HG03354 (cell line): ENCODE measurements at regions not wholly inside any gene's neighbourhood (a gene's known extent, or its start where the extent isn't known, plus 50 kb on each side); places are given as distances from the start of the nearest gene placed in this dataset.

Source experiments
- ATAC-seq: cut with Tn5 transposase; IDR thresholded peaks from one replicate; pipeline ENCODE4 v1.9.1; 2021; ENCODE audit warnings: mild to moderate bottlenecking; ENCODE audit not compliant: unreplicated experiment, poor library complexity, severe bottlenecking

DNA sequence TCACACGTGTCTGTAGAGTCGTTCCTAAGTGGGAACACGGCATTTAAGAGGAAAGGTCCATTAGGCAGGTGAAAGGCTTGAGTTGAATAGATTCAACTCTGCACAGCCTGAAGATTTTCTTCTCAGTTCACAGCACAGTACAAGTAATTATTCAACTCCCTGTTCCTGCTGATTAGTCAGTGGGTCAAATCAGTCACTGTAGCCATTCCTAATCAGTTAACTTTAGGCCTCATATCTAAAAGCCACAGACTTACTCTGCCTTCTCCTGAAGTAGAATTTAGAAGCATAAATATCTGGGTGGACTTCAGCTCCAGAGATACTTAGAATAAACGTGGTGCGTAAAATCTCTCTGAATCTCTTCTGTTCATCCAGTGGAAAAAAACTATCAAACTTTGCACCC, 872.4 kb downstream of the C6orf118 start:
- ATAC-seq = no peak

DNA sequence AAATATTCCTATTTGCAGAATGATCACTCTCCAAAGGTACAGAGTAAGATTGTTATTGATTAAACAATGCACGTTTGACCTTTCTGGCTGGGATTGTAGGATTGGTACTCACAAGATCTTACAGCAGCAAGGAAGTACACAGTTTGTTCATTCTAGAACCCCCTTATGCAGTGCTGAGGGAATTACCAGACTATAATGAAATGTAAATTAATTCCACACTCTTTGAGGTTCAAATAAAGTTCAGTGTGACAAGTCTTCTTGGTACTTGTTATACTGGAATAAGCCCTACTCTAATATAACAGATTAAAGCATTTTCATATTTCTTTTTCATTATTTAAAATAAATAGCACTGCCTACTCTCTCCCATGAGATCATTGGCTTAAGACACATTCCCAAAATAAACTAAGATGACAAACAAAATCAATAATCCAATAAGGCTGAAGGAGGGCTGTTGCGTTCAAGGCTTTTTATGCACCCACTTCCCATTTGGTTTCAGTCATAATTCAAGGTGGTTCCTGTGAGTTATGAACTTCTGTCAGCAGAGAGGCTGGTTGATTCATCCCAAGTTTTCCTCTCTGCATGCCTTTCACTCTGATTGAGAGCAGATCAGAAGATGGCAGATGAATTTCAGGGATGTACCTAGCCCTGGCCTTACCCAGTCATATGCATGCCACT, 881.5 kb downstream of the C6orf118 start:
- ATAC-seq = no peak

DNA sequence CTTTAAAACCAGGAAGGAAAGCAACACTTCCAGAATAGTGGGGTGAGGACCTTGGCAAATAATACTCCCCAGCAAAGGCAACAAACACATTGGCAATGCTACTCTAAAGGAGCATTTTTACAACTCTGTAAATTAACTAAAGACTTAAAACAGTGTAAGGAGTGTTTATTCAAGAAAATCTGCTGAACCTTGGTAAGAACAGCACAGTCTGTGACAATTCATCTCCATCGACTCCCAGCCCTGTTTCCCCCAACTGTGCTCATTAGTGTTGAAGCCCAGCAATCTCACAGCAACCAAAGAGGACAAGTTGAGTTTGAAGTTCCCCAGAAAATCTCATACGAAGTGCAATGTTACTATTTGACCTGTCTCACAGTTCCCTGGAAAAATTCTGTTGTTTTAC, 884.9 kb downstream of the C6orf118 start:
- ATAC-seq = no peak

DNA sequence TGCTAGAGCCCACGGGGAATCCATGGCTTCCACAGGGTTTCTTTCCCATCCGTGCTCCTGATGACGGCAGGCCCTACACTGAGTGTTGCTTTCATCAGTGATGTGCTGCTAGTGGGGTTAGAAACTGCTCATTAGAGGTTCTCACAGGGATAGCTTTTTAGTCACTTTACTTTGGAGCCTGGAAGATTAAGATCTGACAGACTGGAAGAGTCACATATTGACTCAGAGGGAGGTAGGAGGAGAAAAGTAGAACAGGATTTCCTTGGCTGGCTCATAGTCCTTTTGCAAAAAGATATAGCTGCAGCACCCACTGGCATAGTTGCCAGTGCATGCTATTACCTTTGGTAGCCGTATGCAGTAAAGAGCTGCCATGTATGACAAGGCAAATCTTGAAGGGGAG, 890.3 kb downstream of the C6orf118 start:
- ATAC-seq = no peak

DNA sequence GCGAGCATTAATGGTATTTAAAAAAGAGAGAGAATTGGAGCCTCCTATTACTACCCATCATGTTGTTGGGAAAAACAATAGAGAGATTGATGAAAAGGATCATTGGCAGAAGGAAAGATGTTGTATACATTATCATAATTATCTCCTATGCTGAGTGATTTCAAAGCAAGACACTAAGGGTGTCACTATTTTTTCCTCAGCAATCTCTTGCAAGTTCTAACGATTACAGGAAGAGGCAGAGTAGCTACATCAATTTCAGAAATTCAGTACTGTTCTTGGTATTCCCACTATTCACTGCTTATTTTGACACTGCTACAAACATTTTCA, 891.2 kb downstream of the C6orf118 start:
- no peak for ATAC-seq

DNA sequence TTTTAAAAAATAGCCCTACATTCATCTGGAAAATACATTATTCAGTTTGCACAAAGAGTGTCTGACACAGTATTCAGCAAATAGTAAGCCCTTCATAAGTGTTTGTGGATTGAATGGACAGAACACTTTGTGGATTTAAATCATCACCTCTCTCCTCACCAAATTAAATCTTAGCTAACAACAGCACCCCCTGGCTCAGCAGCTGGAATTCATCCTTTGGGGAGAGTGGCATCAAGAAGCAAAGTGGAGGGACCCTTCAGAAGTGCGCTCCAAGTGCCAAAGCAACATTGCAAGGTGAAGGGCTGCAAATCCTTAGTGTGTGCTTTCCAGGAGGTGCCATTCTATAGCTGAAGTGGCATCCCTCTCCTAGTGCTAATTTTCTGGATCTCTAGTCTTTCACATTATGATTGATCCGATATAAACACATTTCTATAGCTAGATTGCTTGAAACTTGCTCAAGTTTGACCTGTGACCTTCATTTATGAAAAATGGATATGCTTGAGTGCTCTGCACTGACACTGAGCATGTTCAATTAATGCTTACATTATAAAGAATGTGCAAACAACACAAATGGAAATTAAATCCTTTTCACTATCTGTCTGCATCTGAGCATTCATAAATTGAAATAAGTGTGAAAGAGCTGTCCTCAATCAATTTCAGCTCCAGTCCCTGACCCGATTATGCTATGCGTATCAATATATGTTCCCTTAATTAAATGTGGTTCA, 891.7 kb downstream of the C6orf118 start:
- ATAC-seq = no peak

DNA sequence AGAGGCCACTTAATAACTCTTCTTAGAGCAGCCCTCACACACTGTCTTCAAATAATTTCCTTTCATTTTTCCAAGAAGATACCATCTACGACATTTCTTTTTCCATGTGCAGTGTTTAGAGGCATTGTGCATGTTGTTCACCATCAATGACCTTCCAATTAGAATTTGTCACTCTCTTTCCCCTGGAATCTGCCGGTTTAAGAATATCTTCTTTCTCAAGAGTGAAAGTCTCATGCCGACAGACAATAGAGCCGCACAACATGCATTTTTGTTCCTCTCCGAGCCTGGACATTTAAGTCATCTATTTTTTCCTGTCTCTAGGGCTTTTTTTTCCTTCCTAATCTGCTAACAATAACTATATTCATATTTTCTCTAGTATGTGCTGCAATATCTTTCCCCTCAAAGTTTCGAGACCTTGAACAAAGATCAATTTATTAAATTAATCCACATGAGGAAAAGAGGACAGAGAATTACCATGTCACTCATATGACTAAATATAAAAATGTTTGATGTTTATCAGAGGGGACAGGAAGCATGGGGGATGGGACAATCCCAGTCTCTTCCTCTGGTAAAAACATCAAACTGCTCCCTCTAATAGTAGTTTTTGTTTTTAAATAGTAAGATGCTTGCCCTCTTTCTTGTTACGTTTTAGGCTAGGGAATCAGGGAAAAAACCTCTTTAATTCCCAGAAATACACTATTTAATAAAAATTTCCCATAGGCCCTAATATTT, 893.4 kb downstream of the C6orf118 start:
- ATAC-seq = no peak

DNA sequence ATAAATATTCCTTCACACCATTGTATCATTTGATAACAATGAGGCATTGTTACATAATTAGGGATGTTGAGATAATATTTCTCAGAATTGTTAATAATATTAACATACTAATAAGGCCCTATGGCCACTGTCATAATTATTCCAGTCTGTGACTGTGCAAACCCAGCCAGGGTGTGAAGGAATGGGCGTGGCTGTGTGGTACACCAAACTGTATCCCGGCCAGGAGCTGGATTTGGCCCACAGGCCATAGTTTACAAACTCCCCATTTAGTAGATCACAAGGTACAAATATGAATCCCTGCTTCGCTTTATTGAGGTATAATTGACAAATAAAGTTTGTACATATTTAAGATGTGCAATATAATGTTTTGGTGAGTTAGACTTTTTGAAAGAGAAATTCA, 894.7 kb downstream of the C6orf118 start:
- no peak for ATAC-seq

DNA sequence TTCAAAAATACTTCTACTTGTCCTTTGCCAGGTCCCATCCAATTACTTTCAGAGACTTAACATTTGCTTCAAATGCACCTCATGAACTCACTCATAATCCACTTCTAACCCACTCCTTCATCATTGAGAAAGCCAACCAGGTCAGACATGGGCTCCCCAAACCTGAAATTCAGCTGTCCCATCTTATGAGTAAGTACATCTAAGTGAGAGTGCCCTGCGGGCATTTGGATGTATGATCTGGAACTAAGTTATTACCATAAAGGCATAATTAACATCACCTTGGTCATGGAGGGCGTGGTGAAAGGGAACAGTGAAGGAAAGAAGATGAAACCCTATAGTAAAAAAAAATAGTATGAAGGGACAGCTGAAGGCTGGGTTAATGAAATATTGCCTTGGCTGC, 896.8 kb downstream of the C6orf118 start:
- no peak for ATAC-seq

DNA sequence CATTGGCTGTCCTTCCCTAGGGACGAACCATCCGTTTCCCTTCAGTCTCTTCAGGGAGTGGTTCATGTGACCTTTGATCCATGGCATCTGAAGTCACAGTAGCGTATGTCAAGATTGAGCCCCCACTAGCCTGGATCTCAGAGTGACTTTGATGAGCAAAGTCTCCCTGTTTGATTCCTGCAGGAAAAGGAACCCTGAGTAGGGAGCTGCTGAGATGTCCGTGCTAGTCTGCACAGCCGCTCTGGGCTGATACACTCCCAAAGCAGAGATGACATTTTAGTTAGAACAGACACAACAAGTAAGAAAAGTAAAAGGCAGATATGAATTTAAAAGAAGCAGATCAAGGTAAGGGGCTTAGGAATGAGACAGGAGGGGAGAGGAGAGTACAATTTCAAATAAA, 899.4 kb downstream of the C6orf118 start:
- ATAC-seq = no peak

DNA sequence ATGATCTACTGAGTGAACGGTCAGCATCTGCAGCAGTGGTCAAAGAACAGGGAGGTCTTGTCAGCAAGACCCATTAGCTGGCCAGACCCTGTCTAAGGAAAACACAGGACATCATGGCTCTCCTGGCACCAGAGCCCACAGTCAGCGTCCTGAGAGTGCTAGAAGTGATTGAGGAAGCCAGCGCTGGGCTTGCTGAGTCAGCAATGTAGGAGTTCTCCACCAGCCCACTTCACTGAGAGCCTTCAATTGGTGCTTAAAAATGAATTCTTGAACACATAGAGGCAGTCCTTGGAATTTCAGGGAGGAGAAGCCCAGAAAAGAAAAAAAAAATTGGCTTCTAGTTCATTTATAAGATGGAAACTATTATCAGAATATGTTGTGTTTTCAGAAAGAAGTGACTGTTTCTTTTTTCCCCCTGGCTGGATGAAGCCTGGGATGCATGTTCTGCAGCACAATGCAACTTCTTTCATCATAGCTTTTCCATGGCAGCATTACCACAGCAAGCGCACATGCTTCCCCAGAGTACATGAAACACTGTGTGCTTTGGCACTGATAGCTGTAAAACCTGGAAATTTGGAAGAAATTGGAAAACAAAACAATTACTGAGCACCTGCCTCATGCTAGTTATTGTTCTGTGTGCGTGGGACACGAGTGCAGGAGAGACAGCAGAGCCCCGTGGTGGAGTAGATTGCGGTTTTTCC, 899.9 kb downstream of the C6orf118 start:
- no peak for ATAC-seq

DNA sequence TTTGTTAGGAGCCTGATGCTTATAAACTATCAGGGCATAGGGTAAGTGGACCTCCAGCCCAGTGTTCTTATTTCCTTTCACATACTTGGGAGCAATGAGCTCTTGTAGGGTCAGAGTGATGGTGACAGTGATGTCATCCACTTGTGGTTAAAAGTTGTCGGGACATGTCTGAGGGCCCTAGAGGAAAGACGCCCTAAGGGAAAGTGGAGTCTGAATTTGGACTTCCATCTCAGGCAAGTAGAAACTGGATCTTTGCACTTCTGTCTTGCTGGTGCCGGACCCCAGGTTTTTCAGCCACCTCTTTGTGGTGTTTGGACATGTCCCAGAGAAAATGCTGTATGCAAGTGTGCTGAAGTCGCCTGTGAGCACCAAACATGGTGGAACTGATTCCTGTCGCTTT, 900.5 kb downstream of the C6orf118 start:
- no peak for ATAC-seq

DNA sequence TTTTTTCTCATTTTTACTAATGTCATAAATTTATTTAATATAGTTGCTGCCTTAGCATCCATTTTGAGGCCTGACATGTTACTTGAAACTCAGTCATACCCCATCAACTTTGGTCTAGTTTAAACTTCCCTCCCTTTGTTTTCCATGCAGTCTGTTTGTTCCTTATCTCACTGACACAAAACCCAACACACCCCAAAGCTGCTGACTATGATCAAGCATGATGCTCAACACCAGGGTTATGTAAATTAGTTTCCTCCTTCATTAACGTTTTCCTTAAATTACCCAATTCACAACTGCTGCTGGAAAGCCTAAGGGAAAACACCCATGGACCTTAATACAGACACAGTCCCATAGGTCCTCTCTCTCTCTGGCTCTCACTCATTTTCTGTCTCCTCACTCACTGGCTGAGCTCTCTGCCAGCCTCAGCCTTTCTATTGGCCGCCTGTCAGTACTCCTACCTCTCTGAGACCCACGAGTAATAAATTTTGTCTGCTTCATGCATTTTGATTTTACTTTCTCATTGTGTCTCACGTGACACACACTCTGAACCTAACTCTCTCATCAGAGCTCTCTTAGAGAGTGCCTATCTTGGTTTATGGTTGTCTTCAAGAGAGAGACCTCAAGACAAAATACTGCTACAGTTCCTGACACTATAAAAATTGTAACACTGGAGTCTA, 904.5 kb downstream of the C6orf118 start:
- ATAC-seq = no peak

DNA sequence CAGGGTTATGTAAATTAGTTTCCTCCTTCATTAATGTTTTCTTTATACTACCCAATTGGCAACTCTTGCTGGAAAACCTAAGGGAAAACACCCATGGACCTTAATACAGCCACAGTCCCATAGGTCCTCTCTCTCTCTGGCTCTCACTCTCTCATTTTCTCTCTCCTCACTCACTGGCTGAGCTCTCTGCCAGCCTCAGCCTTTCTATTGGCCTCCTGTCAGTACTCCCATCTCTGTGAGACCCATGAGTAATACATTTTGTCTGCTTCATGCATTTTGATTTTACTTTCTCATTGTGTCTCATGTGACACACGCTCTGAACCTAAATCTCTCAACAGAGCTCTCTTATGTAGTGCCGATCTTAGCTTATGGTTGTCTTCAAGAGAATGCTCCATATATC, 907.5 kb downstream of the C6orf118 start:
- ATAC-seq = no peak

DNA sequence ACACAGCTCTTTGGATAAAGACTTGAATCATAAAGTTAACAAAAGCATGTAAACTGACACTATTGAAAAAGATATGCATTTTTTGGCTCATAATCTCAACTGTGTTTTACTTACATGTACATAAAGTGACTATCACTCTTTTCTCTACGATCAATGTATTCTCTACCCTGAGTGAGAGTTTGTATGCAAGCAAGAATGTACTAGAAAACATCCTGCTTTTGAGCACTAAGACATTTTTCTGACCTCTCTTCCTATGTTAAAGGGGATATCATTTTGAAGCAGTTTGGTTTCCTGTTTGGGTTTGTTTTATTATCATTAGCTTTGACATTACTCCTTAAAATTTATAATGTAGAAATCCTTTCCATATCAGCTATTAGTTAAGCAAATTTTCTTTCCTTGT, 910.8 kb downstream of the C6orf118 start:
- no peak for ATAC-seq

DNA sequence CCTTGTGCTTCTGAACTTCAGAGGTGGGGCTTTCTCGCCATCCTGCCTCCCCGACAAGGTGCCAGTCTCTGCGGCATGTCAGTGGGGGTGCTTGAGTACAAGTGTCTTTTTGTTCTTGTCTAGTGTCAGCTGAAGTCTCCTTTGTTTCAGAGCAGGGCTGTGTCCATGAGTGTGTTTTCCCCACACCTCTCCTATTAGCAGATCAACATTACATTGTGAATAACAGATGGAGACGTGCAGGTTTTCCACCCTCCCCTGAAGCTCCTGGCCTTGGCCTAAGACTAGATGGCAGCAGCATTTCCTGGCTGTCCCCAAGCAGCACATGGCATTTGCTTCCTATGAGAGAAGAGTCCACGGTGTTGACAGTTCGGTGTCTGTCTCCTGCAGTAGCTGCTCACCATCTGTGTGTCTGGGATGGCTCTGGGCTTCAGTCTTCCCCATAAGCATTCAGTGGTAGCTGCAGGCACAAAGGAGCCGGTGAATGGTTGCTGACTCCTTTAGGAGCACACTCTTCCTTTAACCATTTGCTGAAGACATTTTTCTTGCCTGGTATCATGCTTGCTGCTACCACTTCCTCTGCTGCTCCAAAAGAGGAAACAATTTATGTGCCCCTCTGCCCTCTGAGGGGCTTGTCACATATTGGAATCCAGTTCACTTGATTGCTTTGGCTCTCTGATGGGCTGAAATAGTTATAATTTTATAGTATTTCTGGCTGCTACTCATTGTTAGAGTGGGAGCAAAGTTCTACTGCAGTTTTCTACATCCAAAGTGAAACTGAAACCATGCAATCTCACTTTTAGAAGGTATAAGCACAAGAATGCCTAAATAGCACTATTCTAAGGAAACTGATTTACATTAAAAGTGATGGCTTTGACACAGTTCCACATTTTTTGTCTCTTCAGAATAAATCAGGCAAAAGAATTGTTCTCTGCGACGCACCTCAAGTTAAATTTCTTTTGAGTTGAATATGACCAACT, 913.0 kb downstream of the C6orf118 start:
- no peak for ATAC-seq

DNA sequence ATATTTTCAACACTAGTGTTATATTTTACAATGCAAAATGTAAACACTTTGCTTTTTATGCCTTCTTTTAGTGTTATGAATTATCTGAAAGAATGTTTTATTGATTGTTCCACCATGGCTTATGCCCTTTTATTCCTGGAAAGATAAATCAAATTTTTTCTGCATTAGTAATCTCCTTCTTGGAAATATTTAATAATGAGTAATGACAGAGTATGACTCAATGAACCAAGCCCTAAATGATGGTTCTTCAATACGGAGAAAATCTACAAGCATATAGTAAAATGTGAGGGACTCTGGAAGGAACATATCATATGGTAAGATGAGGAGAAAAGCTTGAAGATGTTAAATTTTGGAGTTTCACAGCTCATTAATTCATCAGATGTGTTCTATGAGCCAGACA, 929.6 kb downstream of the C6orf118 start:
- no peak for ATAC-seq

DNA sequence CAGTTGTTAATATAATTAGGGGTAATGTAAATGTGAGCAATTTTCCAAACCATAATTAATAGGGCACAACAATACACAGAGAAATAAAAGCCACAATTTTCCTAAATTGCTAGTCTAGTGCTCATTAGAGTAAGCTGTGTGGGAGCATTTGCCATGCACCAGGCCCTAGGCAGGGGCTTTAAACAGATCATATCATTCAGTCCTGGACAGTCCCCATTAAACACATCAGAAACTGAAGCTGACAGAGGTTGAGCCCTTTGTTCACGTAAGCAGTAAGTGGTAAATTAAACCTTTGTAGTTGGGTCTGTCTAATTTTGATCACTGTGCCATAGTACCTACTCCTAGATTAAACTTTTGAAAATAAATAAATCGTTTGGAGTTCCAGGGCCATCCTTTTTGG, 931.1 kb downstream of the C6orf118 start:
- no peak for ATAC-seq

DNA sequence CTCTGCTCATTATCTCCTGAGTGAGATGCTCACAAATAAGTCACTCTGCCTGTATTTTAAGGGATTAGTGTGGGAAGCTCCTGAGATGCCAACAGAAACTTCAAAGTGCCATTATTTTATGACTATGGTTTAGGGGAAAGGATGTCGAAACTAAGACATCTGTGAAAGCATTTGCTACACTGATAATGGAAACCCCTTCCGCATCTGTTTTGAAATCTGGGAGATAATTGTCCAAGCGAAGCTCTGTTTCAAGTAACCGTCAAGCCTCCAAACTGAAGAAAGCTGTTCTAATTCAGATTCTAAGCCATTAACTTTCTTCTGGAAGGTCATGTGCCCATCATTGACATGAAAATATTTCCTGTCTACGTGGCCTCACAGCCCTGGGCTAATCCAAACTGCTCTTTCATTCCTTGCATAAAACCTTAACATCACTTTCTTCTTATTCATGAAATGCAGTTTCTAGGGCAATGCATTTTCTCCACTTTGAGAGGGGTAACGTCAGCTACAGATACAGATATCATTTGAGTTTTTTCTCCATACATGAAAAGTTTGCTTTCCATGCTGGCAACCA, 932.0 kb downstream of the C6orf118 start:
- no peak for ATAC-seq
